ENCODE measurements at regions not wholly inside any gene's neighbourhood (a gene's known extent, or its start where the extent isn't known, plus 50 kb on each side); places are given as distances from the start of the nearest gene placed in this dataset.

GRCh38 chr16:54506741-54507500 lies 220.3 kb upstream of the IRX3 start:
- H3K27me3 ChIP-seq (replicated peaks), result peaks cover 4% of the 10 kb centered on the region
- in situ Hi-C loops (cut with HindIII; ENCODE audit: low pct_ligation_motif_present, low sequenced_read_pairs), result no loop called here
- no peak for TF ChIP-seq CTCF (IDR thresholded peaks at IDR 0.05; ENCODE audit: low read depth, low read length, missing control alignments)

GRCh38 chr16:54506214-54506580 lies 219.6 kb upstream of the IRX3 start:
- in situ Hi-C loops (cut with HindIII; ENCODE audit: low pct_ligation_motif_present, low sequenced_read_pairs), result no loop called here
- H3K27me3 ChIP-seq (replicated peaks), result peaks cover 4% of the 10 kb centered on the region
- TF ChIP-seq CTCF (IDR thresholded peaks at IDR 0.05; ENCODE audit: low read depth, low read length, missing control alignments), result no peak
- no peak overlapping the region for H3K27ac ChIP-seq
- H3K4me3 ChIP-seq (ENCODE audit: low read depth, low read length), result no peak overlapping the region
- no peak for DNase-seq
- no peaks in the 10 kb centered on the region for H3K36me3 ChIP-seq (replicated peaks)

More at GRCh38 chr16:54506741-54507500, 220.3 kb upstream of the IRX3 start:
- H3K36me3 ChIP-seq (replicated peaks), result no peaks in the 10 kb centered on the region
- H3K27ac ChIP-seq, result no peak overlapping the region
- no peak overlapping the region for H3K4me3 ChIP-seq (ENCODE audit: low read depth, low read length)
- DNase-seq, result no peak

- no peak overlapping the region for H3K27ac ChIP-seq
- no peak for TF ChIP-seq CTCF (IDR thresholded peaks at IDR 0.05; ENCODE audit: low read depth, low read length, missing control alignments)
- H3K4me3 ChIP-seq (ENCODE audit: low read depth, low read length), result no peak overlapping the region
- no peaks in the 10 kb centered on the region for H3K36me3 ChIP-seq (replicated peaks)
- in situ Hi-C loops (cut with HindIII; ENCODE audit: low pct_ligation_motif_present, low sequenced_read_pairs), result no loop called here
- H3K27me3 ChIP-seq (replicated peaks), result peaks cover 4% of the 10 kb centered on the region
- no peak for DNase-seq
Measured at GRCh38 chr16:54505549-54506213, 219.1 kb upstream of the IRX3 start.

GRCh38 chr16:54504372-54504771 lies 217.8 kb upstream of the IRX3 start:
- no peaks in the 10 kb centered on the region for H3K36me3 ChIP-seq (replicated peaks)
- no peaks in the 10 kb centered on the region for H3K27me3 ChIP-seq (replicated peaks)
- no peak for TF ChIP-seq CTCF (IDR thresholded peaks at IDR 0.05; ENCODE audit: low read depth, low read length, missing control alignments)
- in situ Hi-C loops (cut with HindIII; ENCODE audit: low pct_ligation_motif_present, low sequenced_read_pairs), result no loop called here
- H3K4me3 ChIP-seq (ENCODE audit: low read depth, low read length), result no peak overlapping the region
- H3K27ac ChIP-seq, result no peak overlapping the region
- no peak for DNase-seq

- DNase-seq, result no peak
- Histone ChIP-seq H3K27me3 (replicated peaks) (no peaks in the 10 kb centered on the region), H3K27ac (no peak overlapping the region), H3K36me3 (replicated peaks) (no peaks in the 10 kb centered on the region), H3K4me3 (ENCODE audit: low read depth, low read length) (no peak overlapping the region)
- TF ChIP-seq CTCF (IDR thresholded peaks at IDR 0.05; ENCODE audit: low read depth, low read length, missing control alignments), result no peak
- in situ Hi-C loops (cut with HindIII; ENCODE audit: low pct_ligation_motif_present, low sequenced_read_pairs), result no loop called here
Measured at GRCh38 chr16:54503856-54504219, 217.3 kb upstream of the IRX3 start.
